ENCODE measurements at regions not wholly inside any gene's neighbourhood (a gene's known extent, or its start where the extent isn't known, plus 50 kb on each side); places are given as distances from the start of the nearest gene placed in this dataset.

- no peaks in the 10 kb centered on the region for H3K36me3 ChIP-seq (ENCODE audit: control insufficient read depth in 2 of 2, extremely low read depth in 1 of 2, insufficient read depth in 2 of 2, low read length in 2 of 2)
- H2AFZ ChIP-seq (ENCODE audit: control insufficient read depth, low read length): no peak overlapping the region
- H4K20me1 ChIP-seq (ENCODE audit: control insufficient read depth, extremely low read depth, insufficient read depth, low read length): no peaks in the 10 kb centered on the region
- no peak for TF ChIP-seq EZH2 (IDR thresholded peaks at IDR 0.05; ENCODE audit: low read length)
- TF ChIP-seq, protein P1, sequence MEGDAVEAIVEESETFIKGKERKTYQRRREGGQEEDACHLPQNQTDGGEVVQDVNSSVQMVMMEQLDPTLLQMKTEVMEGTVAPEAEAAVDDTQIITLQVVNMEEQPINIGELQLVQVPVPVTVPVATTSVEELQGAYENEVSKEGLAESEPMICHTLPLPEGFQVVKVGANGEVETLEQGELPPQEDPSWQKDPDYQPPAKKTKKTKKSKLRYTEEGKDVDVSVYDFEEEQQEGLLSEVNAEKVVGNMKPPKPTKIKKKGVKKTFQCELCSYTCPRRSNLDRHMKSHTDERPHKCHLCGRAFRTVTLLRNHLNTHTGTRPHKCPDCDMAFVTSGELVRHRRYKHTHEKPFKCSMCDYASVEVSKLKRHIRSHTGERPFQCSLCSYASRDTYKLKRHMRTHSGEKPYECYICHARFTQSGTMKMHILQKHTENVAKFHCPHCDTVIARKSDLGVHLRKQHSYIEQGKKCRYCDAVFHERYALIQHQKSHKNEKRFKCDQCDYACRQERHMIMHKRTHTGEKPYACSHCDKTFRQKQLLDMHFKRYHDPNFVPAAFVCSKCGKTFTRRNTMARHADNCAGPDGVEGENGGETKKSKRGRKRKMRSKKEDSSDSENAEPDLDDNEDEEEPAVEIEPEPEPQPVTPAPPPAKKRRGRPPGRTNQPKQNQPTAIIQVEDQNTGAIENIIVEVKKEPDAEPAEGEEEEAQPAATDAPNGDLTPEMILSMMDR (optimal IDR thresholded peaks at IDR 0.05 in 1 of 3, IDR thresholded peaks at IDR 0.05 in 1 of 3, conservative IDR thresholded peaks at IDR 0.05 in 1 of 3; ENCODE audit: extremely low read depth in 1 of 3, insufficient read depth in 2 of 3, low read length in 3 of 3): no peak
- no peaks in the 10 kb centered on the region for H3K9me3 ChIP-seq (ENCODE audit: control insufficient read depth, low read depth, low read length)
- no peaks in the 10 kb centered on the region for H3K4me1 ChIP-seq (ENCODE audit: control insufficient read depth, extremely low read depth, insufficient read depth, low read length)
- FAIRE-seq: no peak
- no peak overlapping the region for H3K9ac ChIP-seq (ENCODE audit: control insufficient read depth, extremely low read depth, insufficient read depth, low read length)
- no peak for DNase-seq (ENCODE audit: low read depth, low spot score)
- H3K4me2 ChIP-seq (ENCODE audit: control insufficient read depth, extremely low read depth, insufficient read depth, low read depth, low read length): no peak overlapping the region
- H3K27ac ChIP-seq (ENCODE audit: control insufficient read depth, insufficient read depth, low read length): no peak overlapping the region
- H3K79me2 ChIP-seq (ENCODE audit: control insufficient read depth, insufficient read depth, low read length): no peaks in the 10 kb centered on the region
- dilution Hi-C loops (cut with MboI; ENCODE audit: extremely low pct_ligation_motif_present, low sequenced_read_pairs): no loop called here
- H3K27me3 ChIP-seq (ENCODE audit: control insufficient read depth, extremely low read depth, insufficient read depth, low read length): no peaks in the 10 kb centered on the region
- no peak overlapping the region for H3K4me3 ChIP-seq (ENCODE audit: control insufficient read depth in 2 of 3, extremely low read depth in 1 of 3, insufficient read depth in 2 of 3, low read depth in 1 of 3, low read length in 3 of 3)
- H3K9me1 ChIP-seq (ENCODE audit: control insufficient read depth, extremely low read depth, insufficient read depth, low read length): no peaks in the 10 kb centered on the region
Measured at GRCh38 chr3:24763393-24763792, 268.7 kb upstream of the THRB start.

DNA sequence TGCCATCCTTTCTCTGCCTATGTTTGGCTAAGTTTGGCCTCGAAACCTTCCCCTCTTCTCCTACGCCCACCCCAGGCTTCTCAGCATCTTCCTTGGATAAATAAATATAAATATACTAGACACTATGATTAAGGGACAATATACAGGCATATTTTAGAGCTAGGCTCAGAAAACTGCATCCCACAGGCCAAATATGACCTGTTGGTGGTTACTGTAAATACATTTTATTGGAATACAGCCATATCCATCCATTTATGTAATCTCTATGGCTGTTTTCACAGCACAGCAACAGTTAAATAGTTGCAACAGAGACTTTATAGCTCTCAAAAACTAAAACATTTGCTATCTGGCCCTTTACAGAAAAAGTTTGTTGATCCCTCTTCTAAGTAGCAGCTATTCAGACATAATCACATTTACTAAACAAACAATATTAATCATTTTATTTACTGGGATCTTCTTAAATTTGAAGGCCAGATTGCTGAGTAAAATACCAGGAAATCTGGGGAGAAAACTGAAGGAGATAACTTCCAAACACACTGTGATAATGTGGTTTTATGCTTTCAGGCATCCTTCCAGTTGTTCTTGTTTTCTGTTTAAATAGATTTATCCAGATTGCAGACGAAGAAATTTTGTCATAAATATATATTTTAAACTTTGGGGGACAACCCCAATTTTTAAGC, 269.7 kb upstream of the THRB start:
- dilution Hi-C loops (cut with MboI; ENCODE audit: extremely low pct_ligation_motif_present, low sequenced_read_pairs): no loop called here
- H3K4me1 ChIP-seq (ENCODE audit: control insufficient read depth, extremely low read depth, insufficient read depth, low read length): no peaks in the 10 kb centered on the region

More for the DNA sequence above, 269.7 kb upstream of the THRB start:
- no peak for TF ChIP-seq EZH2 (IDR thresholded peaks at IDR 0.05; ENCODE audit: low read length)
- TF ChIP-seq, protein P1 (optimal IDR thresholded peaks at IDR 0.05 in 1 of 3, IDR thresholded peaks at IDR 0.05 in 1 of 3, conservative IDR thresholded peaks at IDR 0.05 in 1 of 3; ENCODE audit: extremely low read depth in 1 of 3, insufficient read depth in 2 of 3, low read length in 3 of 3): no peak
- no peaks in the 10 kb centered on the region for H3K9me3 ChIP-seq (ENCODE audit: control insufficient read depth, low read depth, low read length)
- no peaks in the 10 kb centered on the region for H4K20me1 ChIP-seq (ENCODE audit: control insufficient read depth, extremely low read depth, insufficient read depth, low read length)
- no peaks in the 10 kb centered on the region for H3K36me3 ChIP-seq (ENCODE audit: control insufficient read depth in 2 of 2, extremely low read depth in 1 of 2, insufficient read depth in 2 of 2, low read length in 2 of 2)
- no peaks in the 10 kb centered on the region for H3K79me2 ChIP-seq (ENCODE audit: control insufficient read depth, insufficient read depth, low read length)
- DNase-seq (ENCODE audit: low read depth, low spot score): no peak
- H3K9me1 ChIP-seq (ENCODE audit: control insufficient read depth, extremely low read depth, insufficient read depth, low read length): no peaks in the 10 kb centered on the region
- H3K9ac ChIP-seq (ENCODE audit: control insufficient read depth, extremely low read depth, insufficient read depth, low read length): no peak overlapping the region
- H3K27me3 ChIP-seq (ENCODE audit: control insufficient read depth, extremely low read depth, insufficient read depth, low read length): no peaks in the 10 kb centered on the region
- H3K4me2 ChIP-seq (ENCODE audit: control insufficient read depth, extremely low read depth, insufficient read depth, low read depth, low read length): no peak overlapping the region
- H3K27ac ChIP-seq (ENCODE audit: control insufficient read depth, insufficient read depth, low read length): no peak overlapping the region
- no peak overlapping the region for H2AFZ ChIP-seq (ENCODE audit: control insufficient read depth, low read length)
- H3K4me3 ChIP-seq (ENCODE audit: control insufficient read depth in 2 of 3, extremely low read depth in 1 of 3, insufficient read depth in 2 of 3, low read depth in 1 of 3, low read length in 3 of 3): no peak overlapping the region
- FAIRE-seq: no peak
